HepG2 (cell line): ENCODE measurements at regions not wholly inside any gene's neighbourhood (a gene's known extent, or its start where the extent isn't known, plus 50 kb on each side); places are given as distances from the start of the nearest gene placed in this dataset.
A peak's percentile ranks its signal among the peaks of the same experiment; 100 is the strongest.

ENCODE experiments used
- ATAC-seq: fragments of 200-7000 bp; cut with Tn5 transposase; 3 replicates; pipeline ENCODE4 v1.9.1; 2020; ENCODE audit warnings: mild to moderate bottlenecking, moderate library complexity
- BruUV-seq: library from RNA; stranded (reverse); fragments of 400-500 nt; replicated peaks from 2 replicates; lab custom pipeline; 2021; lab: Mats Ljungman, UMichigan
- CTCF ChIA-PET: fragments of 300-600 bp; formaldehyde crosslinking; extraction: SDS; loops from one replicate; lab custom pipeline; 2021; ENCODE audit warnings: low total read pairs, inconsistent platforms, low intra/inter-chr PET ratio; lab: Yijun Ruan, JAX
- POLR2A ChIA-PET: fragments of 350-600 bp; sonication (Branson Sonifier 250); formaldehyde crosslinking; loops from one replicate; lab custom pipeline; 2020; ENCODE audit warnings: antibody characterized with exemption, inconsistent platforms; lab: Yijun Ruan, JAX
- DNase-seq: peaks from one replicate; pipeline ENCODE4 v3.0.0-alpha.2; 2015; ENCODE audit warnings: low spot score
- FAIRE-seq: peaks from 3 replicates; lab custom pipeline; 2011; peaks lifted over from hg19 to GRCh38; lab: Jason Lieb, UNC
- H2AFZ ChIP-seq: one replicate; pipeline ENCODE4 v1.6.1; 2011; ENCODE audit warnings: low read length, inconsistent platforms
- H3K27ac ChIP-seq: fragments of 300-600 bp; 3 replicates; pipeline ENCODE4 v1.8.0; 2011; ENCODE audit warnings: mixed run types, mild to moderate bottlenecking, mixed read lengths, low read length, inconsistent platforms; ENCODE audit not compliant: insufficient read depth; ENCODE audit errors: extremely low read length
- H3K27me3 ChIP-seq, 2 experiments: fragments of 200-600 bp in 1 of 2; 2 replicates in 1 of 2; 3 replicates in 1 of 2; pipeline versions ENCODE4 v1.6.0 to v1.8.0; 2011; ENCODE audit warnings: low read length in 2 of 2, mild to moderate bottlenecking in 2 of 2, moderate library complexity in 2 of 2, inconsistent platforms in 1 of 2; ENCODE audit not compliant: insufficient read depth in 2 of 2, control insufficient read depth in 1 of 2
- H3K36me3 ChIP-seq, 2 experiments: fragments of 200-600 bp in 1 of 2; replicated peaks in 1 of 2; 2 replicates in 1 of 2; 3 replicates in 1 of 2; pipeline versions ENCODE4 v1.5.1 to v1.8.0; 2011; ENCODE audit warnings: low read length in 2 of 2, inconsistent platforms in 1 of 2; ENCODE audit not compliant: insufficient read depth in 2 of 2, control insufficient read depth in 1 of 2
- H3K4me1 ChIP-seq: 2 replicates; pipeline ENCODE4 v1.5.1; 2012; ENCODE audit warnings: low read length, inconsistent platforms; ENCODE audit not compliant: insufficient read depth
- H3K4me2 ChIP-seq: 2 replicates; pipeline ENCODE4 v1.6.0; 2011; ENCODE audit warnings: low read depth, low read length, inconsistent platforms
- H3K4me3 ChIP-seq, 3 experiments: fragments of 200-600 bp in 1 of 3; sonication (generic), shearing (Covaris generic) in 1 of 3; replicated peaks in 1 of 3; 2 replicates each; pipeline ENCODE4 v1.5.1; 2011 to 2016; ENCODE audit warnings: low read length in 3 of 3, inconsistent platforms in 2 of 3, low read depth in 2 of 3, mild to moderate bottlenecking in 2 of 3, control low read depth in 1 of 3, mixed read lengths in 1 of 3; ENCODE audit not compliant: insufficient read depth in 1 of 3
- H3K79me2 ChIP-seq: one replicate; pipeline ENCODE4 v1.6.1; 2011; ENCODE audit warnings: low read length, inconsistent platforms; ENCODE audit not compliant: insufficient read depth
- H3K9ac ChIP-seq: 2 replicates; pipeline ENCODE4 v1.6.0; 2011; ENCODE audit warnings: mild to moderate bottlenecking, low read depth, low read length, inconsistent platforms; ENCODE audit not compliant: insufficient read depth
- H3K9me3 ChIP-seq: 2 replicates; pipeline ENCODE4 v1.5.1; 2012; ENCODE audit warnings: mild to moderate bottlenecking, low read length
- H4K20me1 ChIP-seq: 2 replicates; pipeline ENCODE4 v1.6.0; 2011; ENCODE audit warnings: inconsistent platforms, mild to moderate bottlenecking, low read length, moderate library complexity; ENCODE audit not compliant: insufficient read depth
- NAIF1 ChIP-seq: sonication (generic); formaldehyde crosslinking; IDR thresholded peaks from 2 replicates; pipeline ENCODE4 v1.5.0; 2020; ENCODE audit warnings: mild to moderate bottlenecking, missing genetic modification reagents, borderline replicate concordance
- NR2F6 ChIP-seq, 2 experiments: IDR thresholded peaks; 2 replicates each; pipeline ENCODE4 v1.6.1; 2016; ENCODE audit warnings: antibody characterized with exemption in 1 of 2, mild to moderate bottlenecking in 1 of 2
- PHF20 ChIP-seq: sonication (generic); formaldehyde crosslinking; IDR thresholded peaks from 2 replicates; pipeline ENCODE4 v1.5.0; 2020; ENCODE audit warnings: mild to moderate bottlenecking, missing genetic modification reagents
- REST ChIP-seq, 2 experiments: IDR thresholded peaks; 2 replicates each; pipeline ENCODE4 v1.6.1; 2011 to 2012; ENCODE audit warnings: low read length in 2 of 2, borderline replicate concordance in 1 of 2, low read depth in 1 of 2, mild to moderate bottlenecking in 1 of 2, moderate library complexity in 1 of 2
- ZNF10 ChIP-seq: sonication (generic); formaldehyde crosslinking; IDR thresholded peaks from 2 replicates; pipeline ENCODE4 v1.4.0; 2020; ENCODE audit warnings: mild to moderate bottlenecking, low read depth, missing genetic modification reagents, borderline replicate concordance
- ZNF713 ChIP-seq: sonication (generic); formaldehyde crosslinking; IDR thresholded peaks from 2 replicates; pipeline ENCODE4 v1.4.0; 2020; ENCODE audit warnings: mild to moderate bottlenecking, missing genetic modification reagents
- ZNF720 ChIP-seq: sonication (generic); formaldehyde crosslinking; IDR thresholded peaks from 2 replicates; pipeline ENCODE4 v1.4.0; 2020; ENCODE audit warnings: missing genetic modification reagents
- WGBS: methylation state at CpG from one replicate; pipeline ENCODE4 v1.1.6; 2017; ENCODE audit warnings: low lambda C conversion rate; 5-methylcytosine and 5-hydroxymethylcytosine counted together
- in situ Hi-C: cut with HindIII; loops from 2 replicates; pipeline ENCODE4 v1.10.0; 2017; ENCODE audit warnings: low pct_unique_long_range_greater_than_20kb; ENCODE audit not compliant: extremely low pct_ligation_motif_present
- intact Hi-C: fragments of 100-400 bp; cut with micrococcal nuclease; formaldehyde crosslinking; loops from one replicate; pipeline ENCODE4 v1.10.0; 2022; ENCODE audit not compliant: unreplicated experiment

- no TSS peak for BruUV-seq
- H3K9me3 ChIP-seq = no peaks in the 10 kb centered on the region
- H3K79me2 ChIP-seq = no peaks in the 10 kb centered on the region
- no peaks in the 10 kb centered on the region for H3K4me1 ChIP-seq
- intact Hi-C loops = no loop called here
- DNase-seq = no peak
- H3K4me3 ChIP-seq = no peak overlapping the region
- FAIRE-seq = no peak
- H3K27me3 ChIP-seq = no peaks in the 10 kb centered on the region; a peak in 1 of 5 replicates
- H3K4me2 ChIP-seq = no peak overlapping the region
- no peak overlapping the region for H3K9ac ChIP-seq
- WGBS = 20% methylated on average over 2 of the region's 2 CpGs
- no peak overlapping the region for H3K27ac ChIP-seq
- ATAC-seq = no peak
- TF ChIP-seq ZNF720 = no peak
- TF ChIP-seq ZNF713 (CRISPR knock-in tag) = no peak
- TF ChIP-seq ZNF10 (CRISPR knock-in tag) = no peak
- no peak for TF ChIP-seq NAIF1 (CRISPR knock-in tag)
- TF ChIP-seq PHF20 (CRISPR knock-in tag) = no peak
- TF ChIP-seq, all 625 proteins: peak for 0
- H4K20me1 ChIP-seq = no peaks in the 10 kb centered on the region
- H2AFZ ChIP-seq = no peak overlapping the region
- POLR2A ChIA-PET = no interaction called here
- H3K36me3 ChIP-seq = no peaks in the 10 kb centered on the region
- in situ Hi-C loops = no loop called here
- CTCF ChIA-PET = no interaction called here
Measured at GRCh38 chr3:24033818-24034217, 88.7 kb downstream of the NR1D2 start.

- in situ Hi-C loops (no loop called here), intact Hi-C loops (no loop called here)
- CTCF ChIA-PET = no interaction called here
- H3K4me2 ChIP-seq = no peak overlapping the region
- H3K4me1 ChIP-seq = no peaks in the 10 kb centered on the region
- no peak overlapping the region for H3K9ac ChIP-seq
- no peak overlapping the region for H3K4me3 ChIP-seq
- H4K20me1 ChIP-seq = no peaks in the 10 kb centered on the region
- H3K79me2 ChIP-seq = no peaks in the 10 kb centered on the region
- FAIRE-seq = no peak
- no TSS peak for BruUV-seq
- no peaks in the 10 kb centered on the region for H3K9me3 ChIP-seq
- peak in 1 of 2 experiments; percentile 85; a peak in 3 of 4 replicates for TF ChIP-seq REST (IDR thresholded peaks at IDR 0.05; ENCODE audit: borderline replicate concordance in 1 of 2, low read depth in 1 of 2, low read length in 2 of 2)
- TF ChIP-seq NR2F6 (IDR thresholded peaks at IDR 0.05) = no peak
- TF ChIP-seq NR2F6 (CRISPR knock-in tag; IDR thresholded peaks at IDR 0.05) = no peak
- DNase-seq = no peak
- ATAC-seq = no peak
- no peaks in the 10 kb centered on the region for H3K36me3 ChIP-seq
- no peak overlapping the region for H2AFZ ChIP-seq
- H3K27ac ChIP-seq = no peak overlapping the region
- POLR2A ChIA-PET = no interaction called here
- H3K27me3 ChIP-seq = no peaks in the 10 kb centered on the region; a peak in 1 of 5 replicates
Measured at GRCh38 chr3:24034464-24034863, 89.4 kb downstream of the NR1D2 start.
